H9 (cell line): ENCODE measurements at regions not wholly inside any gene's neighbourhood (a gene's known extent, or its start where the extent isn't known, plus 50 kb on each side); places are given as distances from the start of the nearest gene placed in this dataset.

Source experiments
- DNase-seq: peaks from one replicate; pipeline ENCODE4 v3.0.0-alpha.2; 2017
- H2AFZ ChIP-seq: one replicate; pipeline ENCODE4 v1.6.1; 2013; ENCODE audit warnings: mild to moderate bottlenecking, low read length, control low read depth, moderate library complexity
- H2AK5ac ChIP-seq: 2 replicates; pipeline ENCODE4 v1.6.1; 2013; ENCODE audit warnings: low read length, control low read depth, mixed read lengths; ENCODE audit not compliant: insufficient read length
- H2BK120ac ChIP-seq: one replicate; pipeline ENCODE4 v1.6.1; 2013; ENCODE audit warnings: low read depth, mild to moderate bottlenecking, low read length, control low read depth, inconsistent platforms; ENCODE audit not compliant: poor library complexity, severe bottlenecking
- H2BK12ac ChIP-seq: 2 replicates; pipeline ENCODE4 v1.6.1; 2013; ENCODE audit warnings: low read length, control low read depth, mixed read lengths, low read depth; ENCODE audit not compliant: insufficient read length
- H2BK15ac ChIP-seq: 2 replicates; pipeline ENCODE4 v1.6.1; 2013; ENCODE audit warnings: low read depth, low read length, control low read depth
- H2BK20ac ChIP-seq: one replicate; pipeline ENCODE4 v1.6.1; 2013; ENCODE audit warnings: low read depth, mild to moderate bottlenecking, low read length, control low read depth, inconsistent platforms; ENCODE audit not compliant: poor library complexity, severe bottlenecking
- H2BK5ac ChIP-seq: 2 replicates; pipeline ENCODE4 v1.6.1; 2013; ENCODE audit warnings: low read length, control low read depth, mixed read lengths; ENCODE audit not compliant: insufficient read length
- H3K14ac ChIP-seq: 2 replicates; pipeline ENCODE4 v1.6.1; 2013; ENCODE audit warnings: low read length, control low read depth; ENCODE audit not compliant: insufficient read depth
- H3K18ac ChIP-seq: 2 replicates; pipeline ENCODE4 v1.6.1; 2013; ENCODE audit warnings: low read depth, mild to moderate bottlenecking, mixed read lengths, low read length, control low read depth; ENCODE audit not compliant: insufficient read length
- H3K23ac ChIP-seq: 2 replicates; pipeline ENCODE4 v1.6.1; 2013; ENCODE audit warnings: low read length, control low read depth, mixed read lengths, low read depth; ENCODE audit not compliant: insufficient read length
- H3K23me2 ChIP-seq: 2 replicates; pipeline ENCODE4 v1.6.1; 2013; ENCODE audit warnings: low read depth, mild to moderate bottlenecking, mixed read lengths, low read length, control low read depth; ENCODE audit not compliant: insufficient read length, poor library complexity, severe bottlenecking
- H3K27ac ChIP-seq: 2 replicates; pipeline ENCODE4 v1.5.1; 2013; ENCODE audit warnings: low read length, control low read depth, mixed read lengths, low read depth; ENCODE audit not compliant: insufficient read length
- H3K27me3 ChIP-seq: 2 replicates; pipeline ENCODE4 v1.6.1; 2013; ENCODE audit warnings: low read length, control low read depth, inconsistent platforms; ENCODE audit not compliant: insufficient read depth
- H3K4ac ChIP-seq: 2 replicates; pipeline ENCODE4 v1.6.1; 2013; ENCODE audit warnings: low read depth, mild to moderate bottlenecking, control low read depth, inconsistent platforms, low read length, moderate library complexity
- H3K4me1 ChIP-seq: 2 replicates; pipeline ENCODE4 v1.6.1; 2013; ENCODE audit warnings: low read length, control low read depth, inconsistent platforms; ENCODE audit not compliant: insufficient read depth
- H3K4me2 ChIP-seq: 2 replicates; pipeline ENCODE4 v1.6.1; 2013; ENCODE audit warnings: low read length, control low read depth, mixed read lengths; ENCODE audit not compliant: insufficient read length, insufficient read depth
- H3K56ac ChIP-seq: 2 replicates; pipeline ENCODE4 v1.6.1; 2013; ENCODE audit warnings: low read depth, mild to moderate bottlenecking, mixed read lengths, low read length, control low read depth; ENCODE audit not compliant: insufficient read length
- H3K79me1 ChIP-seq: 2 replicates; pipeline ENCODE4 v1.6.1; 2013; ENCODE audit warnings: low read depth, mild to moderate bottlenecking, moderate library complexity, low read length, control low read depth, inconsistent platforms; ENCODE audit not compliant: insufficient read depth, poor library complexity, severe bottlenecking
- H3K79me2 ChIP-seq: 2 replicates; pipeline ENCODE4 v1.6.1; 2013; ENCODE audit warnings: low read length, control low read depth, inconsistent platforms; ENCODE audit not compliant: insufficient read depth
- H3K9ac ChIP-seq: 2 replicates; pipeline ENCODE4 v1.6.1; 2013; ENCODE audit warnings: low read length, control low read depth, mixed read lengths; ENCODE audit not compliant: insufficient read length; ENCODE audit errors: extremely low read depth
- H3K9me3 ChIP-seq: one replicate; pipeline ENCODE4 v1.6.1; 2013; ENCODE audit warnings: low read depth, low read length, inconsistent platforms; ENCODE audit not compliant: control insufficient read depth
- H3T11ph ChIP-seq: one replicate; pipeline ENCODE4 v1.6.1; 2013; ENCODE audit warnings: mild to moderate bottlenecking, low read length, control low read depth, inconsistent platforms
- H4K20me1 ChIP-seq: one replicate; pipeline ENCODE4 v1.6.1; 2013; ENCODE audit not compliant: control insufficient read depth, insufficient read length, insufficient read depth
- H4K5ac ChIP-seq: 2 replicates; pipeline ENCODE4 v1.6.1; 2013; ENCODE audit warnings: low read depth, mild to moderate bottlenecking, mixed read lengths, low read length, control low read depth; ENCODE audit not compliant: insufficient read length
- H4K8ac ChIP-seq: replicated peaks from 2 replicates; pipeline ENCODE4 v1.6.1; 2013; ENCODE audit warnings: low read length, control low read depth, mixed read lengths, low read depth; ENCODE audit not compliant: insufficient read length
- H4K91ac ChIP-seq: 2 replicates; pipeline ENCODE4 v1.6.1; 2013; ENCODE audit warnings: low read depth, mild to moderate bottlenecking, moderate library complexity, mixed read lengths, low read length, control low read depth; ENCODE audit not compliant: insufficient read length
- H3K27ac Mint-ChIP-seq, 3 experiments: 2 replicates in 2 of 3; 3 replicates in 1 of 3; pipeline ENCODE4 v1.8.0; 2020 to 2021; ENCODE audit warnings: mixed read lengths in 3 of 3, mild to moderate bottlenecking in 1 of 3, moderate library complexity in 1 of 3
- H3K27me3 Mint-ChIP-seq: 2 replicates; pipeline ENCODE4 v1.8.0; 2021; ENCODE audit warnings: low read depth, mild to moderate bottlenecking, moderate library complexity, mixed read lengths
- H3K36me3 Mint-ChIP-seq, 3 experiments: 2 replicates in 2 of 3; 3 replicates in 1 of 3; pipeline ENCODE4 v1.8.0; 2020 to 2021; ENCODE audit warnings: low read depth in 3 of 3, mixed read lengths in 3 of 3; ENCODE audit not compliant: insufficient read depth in 1 of 3
- H3K4me1 Mint-ChIP-seq, 2 experiments: 2 replicates each; pipeline ENCODE4 v1.8.0; 2020; ENCODE audit warnings: mixed read lengths in 2 of 2
- H3K4me3 Mint-ChIP-seq, 2 experiments: 2 replicates in 1 of 2; 3 replicates in 1 of 2; pipeline ENCODE4 v1.8.0; 2020 to 2021; ENCODE audit warnings: mild to moderate bottlenecking in 2 of 2, mixed read lengths in 2 of 2, moderate library complexity in 1 of 2
- H3K9me3 Mint-ChIP-seq, 2 experiments: 2 replicates in 1 of 2; 3 replicates in 1 of 2; pipeline ENCODE4 v1.8.0; 2020; ENCODE audit warnings: mild to moderate bottlenecking in 2 of 2, mixed read lengths in 2 of 2, moderate library complexity in 1 of 2
- WGBS: extraction: QIAGEN DNeasy Blood & Tissue Kit; methylation state at CpG from one replicate; pipeline ENCODE4 v1.1.7; 2013; ENCODE audit warnings: missing lambda C conversion rate, low lambda C conversion rate, mixed read lengths; ENCODE audit not compliant: insufficient read length; ENCODE audit errors: extremely low coverage; 5-methylcytosine and 5-hydroxymethylcytosine counted together
- TF ChIP-seq, protein P1 (sequence below): fragments of 200-600 bp; sonication (generic); conservative IDR thresholded peaks from 3 replicates; pipeline ENCODE4 v1.8.0; 2021; ENCODE audit warnings: antibody characterized with exemption, mild to moderate bottlenecking

DNA sequence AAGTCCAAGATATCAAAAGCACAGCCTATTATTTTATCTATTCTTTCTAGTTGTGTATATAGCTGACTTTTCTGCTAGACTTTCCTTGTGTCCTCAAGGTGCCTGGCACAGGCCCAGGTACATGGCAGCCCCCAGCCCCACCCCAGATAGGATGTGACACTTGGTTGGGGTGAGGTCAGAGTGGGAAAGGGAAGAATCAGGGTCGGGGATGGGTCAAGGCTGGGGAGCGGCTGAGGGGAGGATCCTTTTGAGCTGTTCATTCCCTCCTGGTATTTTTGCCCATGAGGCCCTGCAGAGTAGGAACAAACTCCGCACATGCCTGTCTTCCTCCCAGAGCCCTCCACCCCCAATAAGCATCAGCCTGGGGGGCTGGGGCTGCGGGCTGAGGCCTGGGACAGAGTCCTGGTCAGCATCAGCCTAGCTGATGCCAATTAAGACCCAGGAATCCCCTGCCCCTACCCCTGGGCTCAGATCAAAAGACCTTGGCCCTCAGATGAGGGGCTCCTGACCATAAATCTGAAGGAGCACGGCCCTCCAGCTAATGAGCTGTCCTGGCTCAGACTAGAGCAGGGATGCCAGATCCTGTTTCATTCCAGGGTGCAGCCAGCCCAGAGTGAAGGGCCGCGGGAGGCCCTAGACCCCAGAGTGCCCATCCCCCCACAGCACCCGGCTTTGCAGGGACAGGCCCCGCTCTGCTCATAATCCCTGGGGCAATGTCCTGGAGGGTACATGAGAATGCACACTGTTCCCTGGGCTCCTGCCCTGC, 85.3 kb downstream of the SDC1 start:
- Histone ChIP-seq H3K27me3 (no peaks in the 10 kb centered on the region), H2AFZ (no peak overlapping the region), H3K27ac (no peak overlapping the region), H3K9me3 (no peaks in the 10 kb centered on the region), H3K79me1 (no peaks in the 10 kb centered on the region), H4K20me1 (no peaks in the 10 kb centered on the region), H3K23me2 (no peaks in the 10 kb centered on the region), H2BK12ac (no peak overlapping the region), H3K9ac (no peak overlapping the region), H3K4me2 (no peak overlapping the region), H4K8ac (no peak overlapping the region), H3K56ac (no peak overlapping the region), H3T11ph (no peak overlapping the region), H2BK5ac (no peak overlapping the region), H3K4me1 (no peaks in the 10 kb centered on the region), H4K91ac (no peak overlapping the region), H3K79me2 (no peaks in the 10 kb centered on the region), H2BK20ac (no peak overlapping the region), H2AK5ac (no peak overlapping the region), H3K4ac (no peak overlapping the region), H3K18ac (no peak overlapping the region), H2BK15ac (no peak overlapping the region), H2BK120ac (no peak overlapping the region), H3K14ac (no peak overlapping the region), H3K23ac (no peak overlapping the region), H4K5ac (no peak overlapping the region)
- DNase-seq: no peak
- H3K27me3 Mint-ChIP-seq: peaks cover 4% of the 10 kb centered on the region
- peaks cover 19 to 38% of the 10 kb centered on the region in 2 experiments for H3K4me1 Mint-ChIP-seq
- H3K36me3 Mint-ChIP-seq: no peaks in the 10 kb centered on the region
- H3K27ac Mint-ChIP-seq: no peak overlapping the region
- no peaks in the 10 kb centered on the region for H3K9me3 Mint-ChIP-seq
- TF ChIP-seq, protein P1, sequence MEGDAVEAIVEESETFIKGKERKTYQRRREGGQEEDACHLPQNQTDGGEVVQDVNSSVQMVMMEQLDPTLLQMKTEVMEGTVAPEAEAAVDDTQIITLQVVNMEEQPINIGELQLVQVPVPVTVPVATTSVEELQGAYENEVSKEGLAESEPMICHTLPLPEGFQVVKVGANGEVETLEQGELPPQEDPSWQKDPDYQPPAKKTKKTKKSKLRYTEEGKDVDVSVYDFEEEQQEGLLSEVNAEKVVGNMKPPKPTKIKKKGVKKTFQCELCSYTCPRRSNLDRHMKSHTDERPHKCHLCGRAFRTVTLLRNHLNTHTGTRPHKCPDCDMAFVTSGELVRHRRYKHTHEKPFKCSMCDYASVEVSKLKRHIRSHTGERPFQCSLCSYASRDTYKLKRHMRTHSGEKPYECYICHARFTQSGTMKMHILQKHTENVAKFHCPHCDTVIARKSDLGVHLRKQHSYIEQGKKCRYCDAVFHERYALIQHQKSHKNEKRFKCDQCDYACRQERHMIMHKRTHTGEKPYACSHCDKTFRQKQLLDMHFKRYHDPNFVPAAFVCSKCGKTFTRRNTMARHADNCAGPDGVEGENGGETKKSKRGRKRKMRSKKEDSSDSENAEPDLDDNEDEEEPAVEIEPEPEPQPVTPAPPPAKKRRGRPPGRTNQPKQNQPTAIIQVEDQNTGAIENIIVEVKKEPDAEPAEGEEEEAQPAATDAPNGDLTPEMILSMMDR: no peak
- no peak overlapping the region for H3K4me3 Mint-ChIP-seq
- WGBS: no CpG with 5 or more reads among the region's 9 CpGs
